GM19240 (cell line): ENCODE measurements at regions not wholly inside any gene's neighbourhood (a gene's known extent, or its start where the extent isn't known, plus 50 kb on each side); places are given as distances from the start of the nearest gene placed in this dataset.
"Not testable (repeated sequence)": the region's sequence is repeated elsewhere in the genome, so short reads cannot be mapped to it uniquely, and the experiment has no call there.

Experiments used
- DNase-seq: peaks from one replicate; pipeline ENCODE4 v3.0.0; 2011; ENCODE audit warnings: low spot score; ENCODE audit not compliant: insufficient read length

DNA sequence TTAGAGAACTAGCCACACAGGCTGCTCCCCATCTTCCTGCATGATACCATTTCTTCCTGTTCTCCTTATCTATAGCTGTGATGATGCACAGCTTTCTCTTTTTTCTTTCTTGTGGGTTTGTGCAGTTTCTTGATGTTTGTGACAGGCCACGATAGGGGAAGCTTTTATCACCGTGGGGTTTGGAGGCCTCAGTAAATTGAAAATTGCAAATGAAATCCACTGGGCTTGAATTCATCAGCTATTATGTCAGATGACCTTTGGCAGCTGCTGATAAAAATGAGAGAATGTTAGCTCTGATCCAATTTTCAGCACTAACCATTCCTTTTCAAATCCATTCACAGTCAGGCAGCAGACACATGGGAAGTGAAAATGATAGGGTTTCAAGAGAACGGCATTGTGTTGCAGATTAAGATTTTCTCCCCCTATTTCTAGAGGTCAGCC is 176.9 kb upstream of the SOX2 start:
- no peak for DNase-seq

DNA sequence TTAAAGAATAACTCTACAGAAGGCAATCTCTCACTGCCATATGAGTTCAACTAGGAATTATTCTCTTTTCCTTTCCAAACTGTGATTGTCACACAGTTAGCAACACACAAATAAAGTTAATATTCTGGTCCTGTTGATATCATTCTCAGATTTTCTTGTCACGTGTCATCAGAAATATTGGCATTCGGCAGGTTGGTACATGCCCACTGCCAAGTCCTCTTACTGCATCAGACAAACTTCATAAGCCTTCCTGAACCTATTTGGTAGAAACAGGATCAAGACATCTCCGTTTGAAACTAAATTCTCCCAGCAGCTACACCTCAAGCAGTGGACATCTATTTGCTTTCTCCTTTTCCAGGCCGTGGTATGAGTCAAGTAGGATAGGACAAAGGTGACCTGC is 177.9 kb upstream of the SOX2 start:
- DNase-seq = no peak

DNA sequence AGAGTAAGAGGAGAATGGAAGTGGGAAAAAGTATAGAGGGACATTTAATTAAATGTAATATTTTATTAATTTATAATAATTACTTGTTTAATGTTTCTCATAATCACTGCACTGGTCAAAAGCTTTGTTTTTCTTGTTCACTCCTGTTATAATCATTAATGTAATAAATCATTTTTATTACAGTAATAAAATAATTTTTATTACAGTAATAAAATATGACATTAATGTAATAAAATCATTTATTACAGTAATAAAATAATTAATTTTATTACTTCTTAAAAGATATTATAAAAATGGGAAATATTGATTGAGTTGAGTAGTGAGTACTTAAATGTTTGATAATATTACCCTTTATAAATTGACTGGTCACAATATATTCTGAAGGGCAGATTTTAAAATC is 181.1 kb upstream of the SOX2 start:
- no peak for DNase-seq

DNA sequence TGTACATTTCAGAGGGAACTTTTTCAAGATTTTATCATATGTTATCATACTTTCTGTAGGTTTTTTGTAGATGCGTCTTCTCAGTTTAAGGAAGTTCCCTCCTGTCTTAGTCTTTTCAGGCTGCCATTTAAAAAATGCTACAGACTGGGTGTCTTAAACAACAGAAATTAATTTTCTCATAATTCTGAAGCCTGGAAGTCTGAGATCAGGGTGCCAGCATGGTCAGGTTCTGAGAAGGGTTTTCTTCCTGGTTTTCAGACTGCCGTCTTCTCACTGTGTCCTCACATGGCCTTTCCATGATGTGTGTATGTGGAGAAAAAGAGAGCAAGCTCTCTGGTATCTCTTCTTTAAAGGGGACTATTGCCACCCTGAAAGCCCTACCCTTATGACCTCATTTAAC is 189.9 kb upstream of the SOX2 start:
- no peak for DNase-seq

DNA sequence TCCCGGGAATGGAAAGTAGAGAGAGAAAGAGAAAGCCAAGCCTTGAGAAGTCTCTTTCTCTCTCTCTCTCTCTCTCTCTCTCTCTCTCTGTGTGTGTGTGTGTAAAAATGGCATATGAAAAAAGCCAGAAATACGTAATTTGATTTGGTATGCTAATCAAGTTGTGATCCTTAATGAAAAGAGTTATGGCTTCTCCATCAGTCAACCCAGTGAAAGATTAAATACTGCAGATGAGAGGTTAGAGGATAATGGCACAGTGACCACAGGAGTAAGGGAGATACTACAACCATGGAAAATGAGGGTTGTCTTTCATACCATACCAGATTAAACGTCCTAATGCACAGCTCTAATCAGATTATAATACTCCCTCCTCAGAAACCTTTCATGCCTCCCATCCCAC is 193.5 kb upstream of the SOX2 start:
- no peak for DNase-seq

DNA sequence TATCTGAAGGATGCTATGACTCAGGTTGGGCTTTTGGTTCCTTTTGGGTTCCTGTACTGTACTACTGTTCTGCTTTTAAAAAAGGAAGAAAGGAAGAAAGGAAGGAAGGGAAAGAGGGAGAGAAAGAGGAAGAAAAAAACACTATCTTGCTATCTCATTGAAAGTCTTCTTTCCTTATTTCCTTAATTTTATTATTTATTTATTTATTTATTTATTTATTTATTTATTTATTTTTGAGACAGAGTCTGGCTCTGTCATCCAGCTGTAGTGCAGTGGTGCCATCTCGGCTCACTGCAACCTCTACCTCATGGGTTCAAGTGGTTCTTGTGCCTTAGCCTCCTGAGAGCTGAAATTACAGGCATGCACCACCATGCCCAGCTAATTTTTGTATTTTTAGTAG is 198.9 kb upstream of the SOX2 start:
- no peak for DNase-seq

DNA sequence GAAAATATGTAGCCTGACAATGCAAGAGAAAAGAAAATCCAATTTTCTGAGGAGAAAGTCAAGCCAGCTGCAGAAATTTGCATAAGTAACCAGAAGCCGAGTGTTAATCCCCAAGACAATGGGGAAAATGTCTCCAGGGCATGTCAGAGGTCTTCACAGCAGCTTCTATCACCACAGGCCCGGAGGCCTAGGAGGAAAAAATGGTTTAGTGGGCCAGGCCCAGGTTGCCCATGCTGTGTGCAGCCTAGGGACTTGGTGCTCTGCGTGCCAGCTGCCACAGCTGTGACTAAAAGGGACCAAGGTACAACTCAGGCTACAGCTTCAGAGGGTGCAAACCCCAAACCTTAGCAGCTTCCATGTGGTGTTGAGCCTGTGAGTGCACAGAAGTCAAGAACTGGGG is 201.2 kb upstream of the SOX2 start:
- DNase-seq = no peak

DNA sequence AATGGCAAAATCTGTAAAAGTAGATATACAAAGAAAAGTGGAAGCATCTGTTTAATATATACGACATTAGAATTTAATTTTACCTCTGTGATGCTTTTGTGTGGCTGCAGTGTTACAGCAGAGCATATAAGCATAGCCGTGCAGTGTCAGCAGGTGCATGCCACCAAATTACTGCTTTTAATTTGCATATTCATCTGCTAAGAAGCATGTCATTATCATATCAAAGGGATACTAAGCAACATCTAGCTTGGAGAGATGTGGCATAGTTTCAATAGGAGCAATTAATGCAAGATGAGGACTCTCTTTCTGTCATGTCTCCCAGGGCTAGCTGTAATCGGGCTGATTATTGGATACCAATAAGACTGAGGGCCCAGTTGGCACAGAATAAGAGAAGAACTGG is 214.4 kb upstream of the SOX2 start:
- DNase-seq = no peak

DNA sequence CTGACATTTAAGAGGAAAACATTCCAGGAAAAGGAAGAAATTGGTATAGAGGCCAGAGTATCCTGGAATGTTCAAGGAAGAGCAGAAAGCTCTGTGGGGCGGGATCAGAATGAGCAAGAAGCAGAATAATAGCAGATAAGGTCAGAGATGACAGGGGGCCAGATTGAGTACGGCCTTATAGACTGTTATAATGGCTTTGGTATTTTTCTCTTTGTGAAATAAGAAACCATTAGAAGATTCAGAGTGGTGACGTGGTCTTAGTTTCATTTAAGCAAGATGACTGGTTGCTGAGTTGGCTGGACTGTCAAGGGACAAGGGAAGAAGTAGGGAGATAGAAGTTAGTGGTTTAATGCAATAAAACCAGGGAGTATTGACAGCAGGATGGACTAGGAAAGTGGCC is 218.3 kb upstream of the SOX2 start:
- DNase-seq = no peak

DNA sequence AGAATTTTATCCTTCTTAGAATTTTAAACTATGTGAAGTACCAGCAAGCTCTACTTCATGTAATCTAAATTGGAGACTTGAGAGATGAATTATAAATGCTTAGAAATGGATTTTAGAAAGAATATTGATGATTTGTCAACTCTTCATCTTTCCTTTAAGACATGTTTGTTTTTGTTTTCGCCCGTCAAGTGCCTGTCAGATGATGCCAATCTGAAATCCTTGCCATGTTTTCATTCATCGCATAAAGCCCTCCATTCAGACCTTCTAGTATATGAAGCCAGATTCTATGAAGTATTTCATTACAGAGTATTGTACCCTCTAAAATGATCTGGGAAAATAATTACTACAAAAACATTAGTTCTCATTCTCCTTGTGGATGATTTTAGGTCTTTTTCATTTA is 223.2 kb upstream of the SOX2 start:
- DNase-seq = no peak

DNA sequence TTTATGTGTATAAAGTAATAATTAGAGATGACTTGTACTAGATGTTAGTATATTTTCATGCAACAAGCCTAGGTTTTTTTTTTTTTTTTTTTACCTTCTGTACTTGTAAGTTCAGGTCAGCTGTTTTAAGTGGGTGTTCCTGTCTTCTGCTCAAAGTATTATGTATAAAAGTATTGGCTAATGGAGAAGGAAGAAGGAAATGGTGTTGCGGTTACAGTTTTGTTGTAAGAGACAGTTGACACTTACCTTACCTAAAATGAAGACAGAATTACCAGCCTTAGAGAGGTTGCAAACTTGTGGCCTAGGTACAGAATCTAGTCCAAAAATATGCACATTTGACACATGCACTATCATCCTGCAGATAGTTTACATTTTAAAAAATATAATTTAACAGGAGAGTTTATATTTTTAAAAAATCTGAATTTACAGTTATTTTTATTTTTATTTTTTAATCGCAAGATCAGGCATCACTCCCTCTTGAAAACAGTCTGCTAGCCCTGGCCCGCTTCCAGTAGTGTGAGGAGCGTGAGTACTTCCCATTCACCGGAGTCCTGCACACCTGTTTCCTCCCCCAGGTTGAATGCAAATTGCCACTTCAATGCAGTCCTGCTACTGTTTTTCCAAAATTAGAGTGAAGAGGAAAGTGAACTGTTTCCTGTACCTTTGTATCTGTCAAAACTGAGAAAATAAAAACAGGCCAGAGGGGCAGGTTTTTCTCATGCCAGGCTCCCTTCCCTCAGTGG is 224.3 kb upstream of the SOX2 start:
- DNase-seq = no peak

DNA sequence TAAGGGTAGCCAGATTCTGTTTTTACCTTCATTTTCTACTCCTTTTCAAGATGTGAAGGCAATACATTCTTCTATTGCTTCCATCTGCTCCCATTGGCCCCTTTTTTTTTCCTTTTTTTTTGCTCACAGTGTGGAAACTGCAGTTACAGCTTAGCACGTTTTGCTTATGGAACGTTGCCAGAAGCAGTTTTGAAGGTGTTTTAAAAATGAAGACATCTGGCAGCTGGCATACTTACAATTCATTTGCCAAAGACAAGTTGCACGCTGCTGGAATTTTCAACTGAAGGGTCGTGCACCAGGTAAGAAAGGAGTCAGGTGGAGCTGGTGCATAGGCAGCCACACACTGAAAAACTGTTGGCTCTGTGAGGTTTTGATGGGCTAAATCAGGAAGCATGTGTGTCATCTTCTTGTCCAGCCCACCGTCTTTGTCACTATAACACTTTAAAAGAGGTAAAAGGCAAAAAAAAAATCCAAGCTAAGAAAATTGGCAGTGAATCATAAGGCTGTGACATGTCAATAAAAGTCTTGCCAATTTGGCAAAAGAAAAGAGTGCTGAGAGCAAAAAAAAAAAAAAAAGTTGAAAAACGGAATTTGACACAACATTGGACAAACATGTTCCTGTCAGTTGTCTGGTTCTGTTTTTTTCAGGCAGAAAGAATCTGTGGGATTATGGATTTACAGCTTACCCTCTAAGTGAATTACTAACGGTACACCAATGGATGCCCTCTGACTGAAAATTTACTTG is 225.4 kb upstream of the SOX2 start:
- no peak for DNase-seq

DNA sequence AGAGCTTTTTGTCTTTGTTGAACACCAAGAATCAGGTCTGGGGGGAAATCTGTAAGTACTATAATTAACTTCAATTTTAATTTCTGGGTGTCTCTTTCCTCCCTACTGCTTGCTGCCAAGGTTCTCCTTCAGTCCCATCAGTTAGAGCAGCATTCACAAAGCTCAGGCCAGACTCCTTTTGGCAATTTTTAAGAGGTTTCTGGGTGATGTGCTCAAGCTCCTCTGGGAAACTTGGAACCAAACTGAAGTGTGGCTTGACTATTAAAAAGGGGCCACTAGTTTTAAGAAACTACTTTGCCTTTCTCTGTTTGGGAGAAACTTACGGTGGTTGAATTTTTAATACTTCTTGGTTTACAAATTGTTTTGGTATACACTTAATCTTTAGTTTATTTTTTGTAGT is 227.7 kb upstream of the SOX2 start:
- no peak for DNase-seq

DNA sequence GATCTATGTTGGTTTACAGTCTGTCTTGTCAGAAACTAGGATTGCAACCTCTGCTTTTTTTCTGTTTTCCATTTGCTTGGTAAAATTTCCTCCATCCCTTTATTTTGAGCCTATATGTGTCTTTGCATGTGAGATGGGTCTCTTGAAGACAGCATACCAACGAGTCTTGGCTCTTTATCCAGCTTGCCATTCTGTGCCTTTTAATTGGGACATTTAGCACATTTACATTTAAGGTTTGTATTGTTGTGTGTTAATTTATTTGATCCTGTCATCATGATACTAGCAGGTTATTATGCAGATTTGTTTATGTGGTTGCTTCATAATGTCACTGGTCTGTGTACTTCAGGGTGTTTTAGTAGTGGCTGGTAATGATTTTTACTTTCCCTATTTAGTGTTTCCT is 236.6 kb upstream of the SOX2 start:
- not testable (repeated sequence) for DNase-seq

DNA sequence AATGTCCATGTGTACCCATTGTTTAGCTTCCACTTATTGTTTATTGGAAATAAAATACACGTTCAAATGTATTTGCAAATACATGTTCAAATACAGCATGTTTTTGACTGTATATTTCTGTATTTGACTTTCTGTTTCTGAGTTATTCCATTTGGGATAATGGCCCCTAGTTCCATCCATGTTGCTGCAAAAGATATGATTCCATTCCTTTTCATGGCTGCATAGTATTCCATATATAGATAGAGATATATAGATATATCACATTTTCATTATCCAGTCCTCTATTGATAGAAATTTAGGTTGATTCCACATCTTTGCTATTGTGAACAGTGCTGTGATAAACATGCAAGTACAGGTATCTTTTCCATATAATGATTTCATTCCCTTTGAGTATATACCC is 241.4 kb upstream of the SOX2 start:
- DNase-seq = no peak

DNA sequence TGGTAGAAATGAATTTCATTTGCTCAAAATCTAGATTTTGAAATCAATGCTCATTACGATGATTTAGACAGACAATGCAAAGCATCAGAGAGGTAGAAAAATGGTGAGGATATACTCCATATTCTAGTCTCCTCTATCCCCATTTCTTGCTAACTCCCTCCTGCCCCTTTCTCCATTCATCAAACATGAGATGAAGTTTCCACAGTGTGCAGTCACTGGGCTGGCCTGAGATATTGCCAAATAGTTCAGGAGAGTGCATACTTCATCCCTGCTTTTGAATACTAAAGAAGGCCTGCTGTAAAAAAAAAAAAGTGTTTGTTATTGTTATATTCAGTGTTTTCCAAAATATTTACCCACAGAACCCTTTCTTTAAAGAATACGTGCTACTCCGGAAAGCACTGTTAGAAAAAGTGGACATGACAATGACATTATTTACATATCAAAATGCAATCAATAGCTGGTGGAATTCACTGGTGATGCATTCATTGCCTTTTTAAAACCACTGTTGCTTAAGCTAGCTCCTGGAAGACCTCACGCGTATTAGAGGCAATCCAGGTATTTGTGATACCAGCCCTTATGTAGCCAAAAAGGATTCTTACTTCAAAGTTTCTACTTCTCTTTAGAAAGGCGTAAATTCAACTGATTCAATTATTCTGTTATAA is 247.6 kb upstream of the SOX2 start:
- no peak for DNase-seq

DNA sequence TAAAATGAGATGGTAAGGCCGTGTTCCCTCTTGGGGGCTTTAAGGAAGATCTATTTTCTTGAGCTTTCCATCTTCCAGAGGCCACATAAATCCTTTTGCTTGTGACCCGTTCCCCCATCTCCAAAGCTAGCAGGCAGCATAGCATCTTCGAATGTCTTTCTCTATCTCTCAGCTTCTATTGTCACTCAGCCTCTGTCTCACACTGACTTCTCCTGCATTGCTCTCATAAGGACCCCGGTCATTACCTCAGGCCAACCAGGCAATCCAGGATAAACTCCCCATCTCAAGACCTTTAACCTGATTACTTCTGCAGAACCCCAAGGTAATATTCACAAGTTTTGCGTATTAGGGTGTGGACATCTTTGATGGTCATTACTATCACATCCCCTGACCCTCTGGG is 250.3 kb upstream of the SOX2 start:
- no peak for DNase-seq

DNA sequence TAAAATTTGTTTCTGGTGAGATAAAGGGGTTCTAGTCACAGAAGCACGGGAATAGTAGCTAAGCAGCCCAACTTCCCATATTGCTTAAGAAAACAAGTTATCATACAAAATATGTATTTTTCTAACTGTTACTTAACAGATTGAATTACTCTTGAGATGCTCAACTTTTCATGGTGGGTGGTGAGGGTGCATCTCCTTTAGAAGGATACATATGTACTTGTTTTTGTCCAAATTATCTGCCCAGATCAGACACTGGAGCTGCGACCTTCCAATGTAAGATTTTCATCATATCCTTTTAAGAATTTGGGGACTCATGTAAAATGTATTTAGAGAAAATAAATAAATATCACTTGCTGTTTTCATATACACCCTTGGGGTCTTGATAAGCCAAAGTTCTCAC is 252.2 kb upstream of the SOX2 start:
- no peak for DNase-seq

DNA sequence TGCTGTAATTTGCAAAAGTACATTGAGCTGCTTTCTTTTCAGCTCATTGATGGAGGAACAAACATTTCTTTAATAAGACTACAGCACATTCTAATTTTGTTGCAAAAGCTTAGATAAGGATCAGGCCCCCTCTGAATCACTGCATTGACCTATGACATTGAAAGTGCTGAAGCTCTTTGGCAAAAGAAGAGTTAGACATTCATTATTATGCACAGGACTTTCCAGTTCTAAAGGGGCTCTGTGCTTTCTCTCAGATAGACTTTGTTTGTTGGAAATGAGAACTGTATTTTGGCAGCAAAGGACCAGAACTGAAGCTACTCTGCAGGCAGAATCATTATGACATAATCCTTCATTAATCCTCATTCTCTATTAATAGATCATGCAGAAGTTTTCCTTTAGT is 252.9 kb upstream of the SOX2 start:
- no peak for DNase-seq

DNA sequence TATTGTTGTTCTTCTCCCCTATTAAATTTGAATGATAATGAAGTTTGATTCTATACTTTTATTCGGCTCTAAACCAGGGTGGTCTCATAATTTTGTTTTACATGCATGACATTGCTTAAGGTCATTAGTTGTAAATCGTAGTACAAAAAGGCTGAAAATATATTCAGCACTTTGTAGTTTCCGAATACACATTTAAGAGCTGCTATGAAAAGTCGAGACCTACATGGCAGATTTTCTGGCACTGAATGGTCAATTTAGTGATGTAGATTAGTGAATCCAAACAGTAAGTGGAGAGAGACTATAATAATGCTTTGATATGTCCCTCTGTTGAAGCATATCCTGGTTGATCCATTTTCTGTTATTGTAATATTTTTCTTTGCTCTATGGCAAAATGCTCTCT is 254.0 kb upstream of the SOX2 start:
- DNase-seq = no peak

DNA sequence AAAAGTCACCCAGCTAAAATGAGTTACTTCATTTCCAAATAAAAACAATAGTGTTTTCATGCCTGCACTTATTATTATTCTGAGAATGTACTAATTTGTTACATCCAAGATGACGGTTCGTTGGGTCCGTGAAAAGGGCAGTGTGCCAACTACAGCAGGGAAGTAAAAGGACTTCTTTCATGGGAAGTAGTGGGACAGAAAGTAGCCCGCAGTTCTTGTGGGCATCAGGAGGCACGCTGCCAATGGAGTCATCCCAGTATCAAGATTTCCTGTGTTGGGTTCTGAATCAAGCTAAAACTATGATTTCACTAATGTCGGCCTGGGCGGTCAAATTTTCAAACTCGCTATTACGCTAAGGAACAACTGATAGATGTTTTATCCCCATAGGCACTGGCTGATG is 254.5 kb upstream of the SOX2 start:
- DNase-seq = no peak

DNA sequence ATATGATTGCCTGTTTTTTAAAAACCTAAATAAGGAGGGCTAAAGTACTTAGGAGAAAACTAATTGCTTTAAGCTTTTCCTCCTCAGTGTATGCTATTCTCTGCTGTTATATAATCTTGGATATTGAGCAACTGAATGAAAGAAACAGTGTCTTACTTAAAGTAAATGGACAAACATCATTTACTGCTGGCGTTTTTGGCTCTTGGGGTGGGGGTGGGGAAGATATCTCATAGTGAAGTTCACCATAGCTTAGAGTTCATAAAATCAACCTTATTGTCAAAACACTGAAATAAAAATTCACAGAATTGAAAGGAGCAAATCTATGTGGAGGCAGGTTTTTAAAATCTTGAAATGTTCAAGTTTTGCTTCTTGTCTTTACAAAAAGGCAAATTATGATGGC is 256.4 kb upstream of the SOX2 start:
- no peak for DNase-seq
